Lung (tissue), 11 donors: ENCODE measurements at regions not wholly inside any gene's neighbourhood (a gene's known extent, or its start where the extent isn't known, plus 50 kb on each side); places are given as distances from the start of the nearest gene placed in this dataset.

ENCODE experiments used
- ATAC-seq: fragments of 200-7000 bp; cut with Tn5 transposase; one replicate; pipeline ENCODE4 v1.9.1; 2020; ENCODE audit warnings: moderate number of reproducible peaks; ENCODE audit not compliant: insufficient read depth, low FRiP score
- DNase-seq, 3 donors: peaks; one replicate each; pipeline ENCODE4 v3.0.0-alpha.2; 2013 to 2017
- H3K27ac ChIP-seq, 2 donors: one replicate each; pipeline ENCODE4 v1.5.1; 2013; ENCODE audit warnings: mild to moderate bottlenecking in 2 of 2, moderate library complexity in 2 of 2, control low read depth in 1 of 2, inconsistent platforms in 1 of 2, low read depth in 1 of 2, low read length in 1 of 2
- H3K27me3 ChIP-seq, 3 donors: one replicate each; pipeline ENCODE4 v1.5.1; 2013; ENCODE audit warnings: low read length in 2 of 3; ENCODE audit not compliant: control insufficient read depth in 3 of 3, insufficient read depth in 3 of 3
- H3K36me3 ChIP-seq, 4 donors: one replicate each; pipeline ENCODE4 v1.5.1; 2013; ENCODE audit warnings: low read length in 4 of 4, mild to moderate bottlenecking in 1 of 4, moderate library complexity in 1 of 4; ENCODE audit not compliant: control insufficient read depth in 4 of 4, insufficient read depth in 4 of 4
- H3K4me1 ChIP-seq, 5 donors: one replicate each; pipeline ENCODE4 v1.5.1; 2013; ENCODE audit warnings: low read length in 5 of 5, mild to moderate bottlenecking in 2 of 5, moderate library complexity in 1 of 5; ENCODE audit not compliant: control insufficient read depth in 5 of 5, insufficient read depth in 5 of 5
- H3K4me3 ChIP-seq: one replicate; pipeline ENCODE4 v1.5.1; 2013; ENCODE audit warnings: mild to moderate bottlenecking, control low read depth, moderate library complexity
- H3K9ac ChIP-seq, 2 donors: one replicate each; pipeline ENCODE4 v1.5.1; 2013; ENCODE audit warnings: low read length in 2 of 2, control low read depth in 1 of 2; ENCODE audit not compliant: insufficient read depth in 1 of 2
- H3K9me3 ChIP-seq, 4 donors: one replicate each; pipeline ENCODE4 v1.5.1; 2013; ENCODE audit warnings: low read length in 3 of 4, mild to moderate bottlenecking in 1 of 4, moderate library complexity in 1 of 4; ENCODE audit not compliant: control insufficient read depth in 4 of 4, insufficient read depth in 3 of 4
- CTCF ChIP-seq: IDR thresholded peaks from 2 replicates; pipeline ENCODE4 v1.5.1; 2012; ENCODE audit warnings: mild to moderate bottlenecking; ENCODE audit errors: control extremely low read depth, extremely low read depth
- WGBS, 2 donors: extraction: QIAGEN DNeasy Blood & Tissue Kit; methylation state at CpG; one replicate each; pipeline ENCODE4 v1.1.7; 2013; 5-methylcytosine and 5-hydroxymethylcytosine counted together
- donor health status: control.
- donor health status: control.
- donor health status: Bipolar disorder and iron deficiency.
- donor health status: healthy.
- donor health status: DM: yes; HTN: yes; CAD: no.

- Histone ChIP-seq H3K27ac (no peak overlapping the region), H3K9me3 (no peaks in the 10 kb centered on the region), H3K9ac (no peak overlapping the region), H3K27me3 (no peaks in the 10 kb centered on the region), H3K4me3 (no peak overlapping the region), H3K36me3 (no peaks in the 10 kb centered on the region), H3K4me1 (peaks cover 0 to 2% (median 0%) of the 10 kb centered on the region in 5 donors)
- no peak for TF ChIP-seq CTCF
- ATAC-seq (peak; percentile 64), DNase-seq (peak in 2 of 3 donors; percentile 15 to 36)
- 46 to 72% methylated on average over 3 of the region's 3 CpGs for WGBS, 2 donors
Observed at GRCh38 chr17:13931111-13931526, 138.2 kb upstream of the COX10 start.

GRCh38 chr17:13931800-13932460 lies 137.4 kb upstream of the COX10 start:
- no peak for TF ChIP-seq CTCF
- Histone ChIP-seq H3K27ac (no peak overlapping the region), H3K4me3 (no peak overlapping the region), H3K27me3 (no peaks in the 10 kb centered on the region), H3K36me3 (no peaks in the 10 kb centered on the region), H3K4me1 (peaks cover 0 to 2% (median 0%) of the 10 kb centered on the region in 5 donors), H3K9me3 (no peaks in the 10 kb centered on the region), H3K9ac (no peak overlapping the region)
- WGBS, 2 donors: 23 to 29% methylated on average over 4 of the region's 4 CpGs
- ATAC-seq (peak; percentile 69), DNase-seq (peak in 2 of 3 donors; percentile 14 to 50)

GRCh38 chr17:13933441-13934276 lies 135.6 kb upstream of the COX10 start:
- 54 to 66% methylated on average over 8 of the region's 8 CpGs for WGBS, 2 donors
- Histone ChIP-seq H3K27ac (no peak overlapping the region), H3K4me3 (no peak overlapping the region), H3K36me3 (no peaks in the 10 kb centered on the region), H3K9ac (no peak overlapping the region), H3K4me1 (peaks cover 0 to 2% (median 0%) of the 10 kb centered on the region in 5 donors), H3K27me3 (no peaks in the 10 kb centered on the region), H3K9me3 (no peaks in the 10 kb centered on the region)
- DNase-seq: no peak
- ATAC-seq: peak; percentile 11
- no peak for TF ChIP-seq CTCF
